ENCODE measurements at regions not wholly inside any gene's neighbourhood (a gene's known extent, or its start where the extent isn't known, plus 50 kb on each side); places are given as distances from the start of the nearest gene placed in this dataset.
"Not testable (repeated sequence)": the region's sequence is repeated elsewhere in the genome, so short reads cannot be mapped to it uniquely, and the experiment has no call there.

GRCh38 chr9:2387166-2387565 lies 234.4 kb upstream of the VLDLR start:
- no peak for DNase-seq (ENCODE audit: low read depth in 4 of 4, low spot score in 3 of 4)

- DNase-seq (ENCODE audit: low read depth in 4 of 4, low spot score in 3 of 4), result no peak
These were observed 232.2 kb upstream of the VLDLR start for GRCh38 chr9:2389404-2389803.

- DNase-seq (ENCODE audit: low read depth in 4 of 4, low spot score in 3 of 4), result no peak
These were observed 231.6 kb upstream of the VLDLR start for GRCh38 chr9:2390028-2390427.

GRCh38 chr9:2391509-2392132 lies 230.0 kb upstream of the VLDLR start:
- not testable (repeated sequence) for DNase-seq (ENCODE audit: low read depth in 4 of 4, low spot score in 3 of 4)

GRCh38 chr9:2394087-2394741 lies 227.4 kb upstream of the VLDLR start:
- DNase-seq (ENCODE audit: low read depth in 4 of 4, low spot score in 3 of 4), result not testable (repeated sequence)

GRCh38 chr9:2395814-2396612 lies 225.6 kb upstream of the VLDLR start:
- DNase-seq (ENCODE audit: low read depth in 4 of 4, low spot score in 3 of 4), result no peak

- no peak for DNase-seq (ENCODE audit: low read depth in 4 of 4, low spot score in 3 of 4)
These were observed 224.8 kb upstream of the VLDLR start for GRCh38 chr9:2396622-2397285.

GRCh38 chr9:2397875-2398274 lies 223.7 kb upstream of the VLDLR start:
- not testable (repeated sequence) for DNase-seq (ENCODE audit: low read depth in 4 of 4, low spot score in 3 of 4)

- DNase-seq (ENCODE audit: low read depth in 4 of 4, low spot score in 3 of 4), result not testable (repeated sequence)
These were observed 219.8 kb upstream of the VLDLR start for GRCh38 chr9:2401746-2402145.

- no peak for DNase-seq (ENCODE audit: low read depth in 4 of 4, low spot score in 3 of 4)
These were observed 217.9 kb upstream of the VLDLR start for GRCh38 chr9:2403701-2404100.

- no peak for DNase-seq (ENCODE audit: low read depth in 4 of 4, low spot score in 3 of 4)
These were observed 215.3 kb upstream of the VLDLR start for GRCh38 chr9:2406252-2406651.

- DNase-seq (ENCODE audit: low read depth in 4 of 4, low spot score in 3 of 4), result no peak
These were observed 214.1 kb upstream of the VLDLR start for GRCh38 chr9:2407450-2407849.

- DNase-seq (ENCODE audit: low read depth in 4 of 4, low spot score in 3 of 4), result no peak
These were observed 209.9 kb upstream of the VLDLR start for GRCh38 chr9:2411459-2412215.

- peak in 2 of 4 donors; percentile 36 to 47 for DNase-seq (ENCODE audit: low read depth in 4 of 4, low spot score in 3 of 4)
These were observed 208.3 kb upstream of the VLDLR start for GRCh38 chr9:2413160-2413805.

GRCh38 chr9:2414465-2414864 lies 207.1 kb upstream of the VLDLR start:
- no peak for DNase-seq (ENCODE audit: low read depth in 4 of 4, low spot score in 3 of 4)

- no peak for DNase-seq (ENCODE audit: low read depth in 4 of 4, low spot score in 3 of 4)
These were observed 206.3 kb upstream of the VLDLR start for GRCh38 chr9:2415326-2415725.

- DNase-seq (ENCODE audit: low read depth in 4 of 4, low spot score in 3 of 4), result no peak
These were observed 203.9 kb upstream of the VLDLR start for GRCh38 chr9:2417730-2418129.

- peak in 1 of 4 donors; percentile 29 for DNase-seq (ENCODE audit: low read depth in 4 of 4, low spot score in 3 of 4)
These were observed 203.0 kb upstream of the VLDLR start for GRCh38 chr9:2418619-2419018.

- no peak for DNase-seq (ENCODE audit: low read depth in 4 of 4, low spot score in 3 of 4)
These were observed 202.2 kb upstream of the VLDLR start for GRCh38 chr9:2419347-2419746.

GRCh38 chr9:2420543-2420942 lies 201.0 kb upstream of the VLDLR start:
- DNase-seq (ENCODE audit: low read depth in 4 of 4, low spot score in 3 of 4), result no peak

All from left renal pelvis (tissue), 4 donors.